HL-60 (cell line): ENCODE measurements at regions not wholly inside any gene's neighbourhood (a gene's known extent, or its start where the extent isn't known, plus 50 kb on each side); places are given as distances from the start of the nearest gene placed in this dataset.

Experiments used
- DNase-seq, 2 experiments: peaks; one replicate each; pipeline ENCODE4 v3.0.0-alpha.2; 2010 to 2020; ENCODE audit warnings: low read depth in 1 of 2, low spot score in 1 of 2
- H3K27ac ChIP-seq: fragments of 250-450 bp; sonication (Bioruptor Pico); replicated peaks from 2 replicates; pipeline ENCODE4 v1.5.1; 2020; ENCODE audit warnings: mild to moderate bottlenecking, moderate library complexity
- H3K27me3 ChIP-seq: fragments of 250-450 bp; sonication (Bioruptor Pico); 2 replicates; pipeline ENCODE4 v1.5.1; 2021; ENCODE audit warnings: mild to moderate bottlenecking, moderate library complexity; ENCODE audit not compliant: insufficient read depth, poor library complexity, severe bottlenecking
- H3K4me3 ChIP-seq: replicated peaks from 2 replicates; pipeline ENCODE4 v1.5.1; 2011; ENCODE audit warnings: mild to moderate bottlenecking, control low read depth, low read length; ENCODE audit not compliant: insufficient read depth
- CTCF ChIP-seq: IDR thresholded peaks from one replicate; pipeline ENCODE4 v1.5.1; 2011; ENCODE audit warnings: low read length, control low read depth, inconsistent platforms; ENCODE audit not compliant: insufficient read depth
- GABPA ChIP-seq: IDR thresholded peaks from 2 replicates; pipeline ENCODE4 v1.6.1; 2012; ENCODE audit warnings: low read depth
- POLR2AphosphoS5 ChIP-seq: IDR thresholded peaks from 2 replicates; pipeline ENCODE4 v1.6.1; 2012; ENCODE audit warnings: low read depth
- REST ChIP-seq: IDR thresholded peaks from 2 replicates; pipeline ENCODE4 v1.6.1; 2012; ENCODE audit warnings: low read depth; ENCODE audit not compliant: insufficient replicate concordance
- SPI1 ChIP-seq: IDR thresholded peaks from 2 replicates; pipeline ENCODE4 v1.6.1; 2012; ENCODE audit warnings: low read depth, mild to moderate bottlenecking, borderline replicate concordance

GRCh38 chr15:38176691-38177090 is 75.9 kb upstream of the SPRED1 start:
- H3K27me3 ChIP-seq = no peaks in the 10 kb centered on the region
- TF ChIP-seq REST (no peak), CTCF (no peak), POLR2AphosphoS5 (no peak), GABPA (no peak), SPI1 (no peak)
- no peak overlapping the region for H3K27ac ChIP-seq
- DNase-seq = no peak
- H3K4me3 ChIP-seq = no peak overlapping the region

- H3K27me3 ChIP-seq = no peaks in the 10 kb centered on the region
- H3K27ac ChIP-seq = no peak overlapping the region
- no peak overlapping the region for H3K4me3 ChIP-seq
- TF ChIP-seq POLR2AphosphoS5 (no peak), CTCF (no peak), SPI1 (no peak), REST (no peak), GABPA (no peak)
- DNase-seq = no peak
Observed at GRCh38 chr15:38182900-38183299, 69.7 kb upstream of the SPRED1 start.

- no peak for TF ChIP-seq POLR2AphosphoS5
- TF ChIP-seq SPI1 = no peak
- no peak for TF ChIP-seq GABPA
- no peak for TF ChIP-seq REST
- TF ChIP-seq CTCF = no peak
- no peak overlapping the region for H3K27ac ChIP-seq
- peaks cover 2% of the 10 kb centered on the region for H3K27me3 ChIP-seq
- DNase-seq = no peak
- H3K4me3 ChIP-seq = no peak overlapping the region
Observed at GRCh38 chr15:38186507-38186906, 66.1 kb upstream of the SPRED1 start.
